CD4-positive, alpha-beta T cell (primary cell): ENCODE measurements at regions not wholly inside any gene's neighbourhood (a gene's known extent, or its start where the extent isn't known, plus 50 kb on each side); places are given as distances from the start of the nearest gene placed in this dataset.

Source experiments
- ATAC-seq: fragments of 200-7000 bp; cut with Tn5 transposase; one replicate; pipeline ENCODE4 v1.10.0; 2022; ENCODE audit warnings: mild to moderate bottlenecking; ENCODE audit not compliant: poor library complexity
- CTCF ChIA-PET: fragments of 350-600 bp; sonication (Branson Sonifier 250); formaldehyde crosslinking; loops from one replicate; lab custom pipeline; 2021; ENCODE audit warnings: antibody characterized with exemption, inconsistent platforms; lab: Charles Lee
- POLR2A ChIA-PET: fragments of 350-600 bp; sonication (Branson Sonifier 250); formaldehyde crosslinking; loops from one replicate; lab custom pipeline; 2021; ENCODE audit warnings: antibody characterized with exemption, inconsistent platforms; lab: Charles Lee
- DNase-seq, 14 experiments: peaks; one replicate each; pipeline ENCODE4 v3.0.0-alpha.2; 2013 to 2020; ENCODE audit warnings: mixed read lengths in 2 of 14
- H3K27ac ChIP-seq, 2 donors: one replicate each; pipeline versions ENCODE4 v1.5.1 to v1.7.0; 2013; ENCODE audit warnings: low read length in 2 of 2, low read depth in 1 of 2, mild to moderate bottlenecking in 1 of 2
- H3K27me3 ChIP-seq, 2 experiments: 1 replicate in 1 of 2; 2 replicates in 1 of 2; pipeline versions ENCODE4 v1.6.1 to v1.7.0; 2013; ENCODE audit warnings: low read length in 2 of 2, control low read depth in 1 of 2, mild to moderate bottlenecking in 1 of 2, moderate library complexity in 1 of 2; ENCODE audit not compliant: insufficient read depth in 2 of 2, control insufficient read depth in 1 of 2
- H3K36me3 ChIP-seq: one replicate; pipeline ENCODE4 v1.6.1; 2013; ENCODE audit warnings: low read length, control low read depth; ENCODE audit not compliant: insufficient read depth
- H3K4me1 ChIP-seq: one replicate; pipeline ENCODE4 v1.6.1; 2013; ENCODE audit warnings: low read length, control low read depth; ENCODE audit not compliant: insufficient read depth
- H3K4me3 ChIP-seq: one replicate; pipeline ENCODE4 v1.5.1; 2013; ENCODE audit warnings: mild to moderate bottlenecking, low read length, moderate library complexity
- H3K9me3 ChIP-seq, 2 experiments: 1 replicate in 1 of 2; 2 replicates in 1 of 2; pipeline versions ENCODE4 v1.6.1 to v1.7.0; 2013; ENCODE audit warnings: low read length in 2 of 2, mild to moderate bottlenecking in 2 of 2, control low read depth in 1 of 2, moderate library complexity in 1 of 2; ENCODE audit not compliant: control insufficient read depth in 1 of 2, insufficient read depth in 1 of 2
- H3K27ac Mint-ChIP-seq: one replicate; pipeline ENCODE4 v1.8.0; 2020; ENCODE audit warnings: mixed read lengths
- H3K27me3 Mint-ChIP-seq: one replicate; pipeline ENCODE4 v1.8.0; 2021; ENCODE audit warnings: mixed read lengths
- H3K36me3 Mint-ChIP-seq: one replicate; pipeline ENCODE4 v1.8.0; 2021; ENCODE audit warnings: low read depth, mixed read lengths
- H3K4me1 Mint-ChIP-seq: one replicate; pipeline ENCODE4 v1.8.0; 2021; ENCODE audit warnings: low read depth, mixed read lengths
- H3K4me3 Mint-ChIP-seq: one replicate; pipeline ENCODE4 v1.8.0; 2020; ENCODE audit warnings: mild to moderate bottlenecking, mixed read lengths
- H3K9me3 Mint-ChIP-seq: one replicate; pipeline ENCODE4 v1.8.0; 2020; ENCODE audit warnings: mixed read lengths
- CTCF ChIP-seq: fragments of 200-600 bp; IDR thresholded peaks from one replicate; pipeline ENCODE4 v1.8.0; 2022; ENCODE audit warnings: antibody characterized with exemption, mild to moderate bottlenecking
- intact Hi-C, 2 experiments: fragments of 100-400 bp; cut with DNase I in 1 of 2; cut with micrococcal nuclease in 1 of 2; formaldehyde crosslinking; loops; one replicate each; pipeline versions ENCODE4 v1.15.1 to v1.9.0; 2023 to 2025; cut with DNase I, micrococcal nuclease

DNA sequence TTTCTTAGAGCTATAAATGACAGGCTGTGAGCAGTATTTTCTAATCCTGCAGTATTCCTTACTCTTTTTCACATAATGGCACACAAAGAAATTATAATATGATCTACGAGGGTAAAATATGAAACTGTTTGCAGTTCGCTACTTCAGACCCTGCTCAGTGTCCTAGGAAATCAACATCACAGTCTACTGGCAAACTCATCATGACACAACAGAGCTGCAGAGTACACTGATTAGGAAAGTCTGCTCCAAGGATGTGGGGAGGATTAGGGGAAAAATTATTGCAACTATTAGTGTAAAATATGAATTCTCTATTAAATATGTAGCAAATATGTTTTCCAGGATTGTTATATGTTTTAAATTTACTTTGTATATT is 149.2 kb upstream of the REG3G start:
- Mint-ChIP-seq H3K9me3 (peaks cover 2% of the 10 kb centered on the region), H3K4me3 (no peak overlapping the region), H3K4me1 (no peaks in the 10 kb centered on the region), H3K27ac (no peak overlapping the region), H3K27me3 (no peaks in the 10 kb centered on the region), H3K36me3 (no peaks in the 10 kb centered on the region)
- Histone ChIP-seq H3K9me3 (peaks cover 0 to 6% of the 10 kb centered on the region in 2 experiments), H3K36me3 (no peaks in the 10 kb centered on the region), H3K27me3 (no peaks in the 10 kb centered on the region), H3K4me3 (no peak overlapping the region), H3K27ac (no peak overlapping the region), H3K4me1 (no peaks in the 10 kb centered on the region)
- intact Hi-C loops: no loop called here
- POLR2A ChIA-PET: no interaction called here
- ATAC-seq (no peak), DNase-seq (no peak)
- TF ChIP-seq CTCF: no peak
- CTCF ChIA-PET: no interaction called here

DNA sequence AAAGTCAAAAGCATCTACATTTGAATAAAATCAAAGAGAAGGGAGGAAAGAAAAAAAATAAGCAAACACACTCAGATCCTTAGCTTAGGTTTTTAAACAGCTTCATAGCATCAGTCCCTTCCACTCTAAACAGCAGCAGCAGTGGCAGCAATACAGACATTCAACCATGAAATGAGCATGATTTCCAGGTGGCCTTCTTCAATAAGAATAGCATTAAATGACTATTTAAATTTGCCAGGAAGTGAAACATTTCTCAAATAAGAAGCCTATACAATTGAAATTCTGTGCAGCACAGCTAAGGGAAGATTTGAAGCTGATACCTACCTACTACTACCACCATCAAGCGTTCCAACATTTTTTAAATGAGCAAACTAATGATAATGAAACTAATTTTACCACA is 138.1 kb upstream of the REG3G start:
- H3K36me3 Mint-ChIP-seq: no peaks in the 10 kb centered on the region
- Histone ChIP-seq H3K4me1 (no peaks in the 10 kb centered on the region), H3K36me3 (no peaks in the 10 kb centered on the region), H3K27ac (no peak overlapping the region), H3K4me3 (no peak overlapping the region), H3K27me3 (no peaks in the 10 kb centered on the region), H3K9me3 (peaks cover 0 to 3% of the 10 kb centered on the region in 2 experiments)
- no peak for ATAC-seq
- no peak for TF ChIP-seq CTCF
- H3K27me3 Mint-ChIP-seq: no peaks in the 10 kb centered on the region
- no peak overlapping the region for H3K27ac Mint-ChIP-seq
- ChIA-PET POLR2A (no interaction called here), CTCF (no interaction called here)
- no peak overlapping the region for H3K4me3 Mint-ChIP-seq
- no peak for DNase-seq
- no peaks in the 10 kb centered on the region for H3K4me1 Mint-ChIP-seq
- intact Hi-C loops: no loop called here
- peaks cover 9% of the 10 kb centered on the region for H3K9me3 Mint-ChIP-seq

GRCh38 chr2:78890935-78891334 is 134.6 kb upstream of the REG3G start:
- Mint-ChIP-seq H3K9me3 (peaks cover 9% of the 10 kb centered on the region), H3K27me3 (no peaks in the 10 kb centered on the region), H3K4me3 (no peak overlapping the region), H3K4me1 (no peaks in the 10 kb centered on the region), H3K27ac (no peak overlapping the region), H3K36me3 (no peaks in the 10 kb centered on the region)
- Histone ChIP-seq H3K4me3 (no peak overlapping the region), H3K27me3 (no peaks in the 10 kb centered on the region), H3K9me3 (peaks cover 0 to 9% of the 10 kb centered on the region in 2 experiments), H3K36me3 (no peaks in the 10 kb centered on the region), H3K4me1 (no peaks in the 10 kb centered on the region), H3K27ac (no peak overlapping the region)
- DNase-seq (no peak), ATAC-seq (no peak)
- ChIA-PET POLR2A (no interaction called here), CTCF (no interaction called here)
- intact Hi-C loops: no loop called here
- no peak for TF ChIP-seq CTCF
